CD14-positive monocyte (primary cell): ENCODE measurements at regions not wholly inside any gene's neighbourhood (a gene's known extent, or its start where the extent isn't known, plus 50 kb on each side); places are given as distances from the start of the nearest gene placed in this dataset.

Experiments used
- DNase-seq, 3 donors: peaks; one replicate each; pipeline ENCODE4 v3.0.0-alpha.2; 2011 to 2022
- H2AFZ ChIP-seq: 2 replicates; pipeline ENCODE4 v1.6.0; 2012; ENCODE audit warnings: mild to moderate bottlenecking, low read depth, low read length, inconsistent platforms; ENCODE audit not compliant: insufficient read depth, poor library complexity, severe bottlenecking
- H3K27ac ChIP-seq, 2 donors: 1 replicate in 1 of 2; 2 replicates in 1 of 2; pipeline ENCODE4 v1.5.1; 2012 to 2013; ENCODE audit warnings: low read length in 2 of 2, control low read depth in 1 of 2, inconsistent platforms in 1 of 2, low read depth in 1 of 2, mild to moderate bottlenecking in 1 of 2
- H3K27me3 ChIP-seq, 2 donors: one replicate each; pipeline versions ENCODE4 v1.6.0 to v1.6.1; 2011 to 2013; ENCODE audit warnings: low read length in 2 of 2; ENCODE audit not compliant: control insufficient read depth in 2 of 2, insufficient read depth in 2 of 2
- H3K36me3 ChIP-seq, 2 donors: replicated peaks in 1 of 2; 1 replicate in 1 of 2; 2 replicates in 1 of 2; pipeline versions ENCODE4 v1.5.1 to v1.6.1; 2012 to 2013; ENCODE audit warnings: low read length in 2 of 2, control low read depth in 1 of 2, inconsistent platforms in 1 of 2, mild to moderate bottlenecking in 1 of 2; ENCODE audit not compliant: insufficient read depth in 2 of 2, control insufficient read depth in 1 of 2
- H3K4me1 ChIP-seq, 2 donors: 1 replicate in 1 of 2; 2 replicates in 1 of 2; pipeline versions ENCODE4 v1.5.1 to v1.6.1; 2012 to 2013; ENCODE audit warnings: low read length in 2 of 2, control low read depth in 1 of 2, inconsistent platforms in 1 of 2, mild to moderate bottlenecking in 1 of 2, moderate library complexity in 1 of 2; ENCODE audit not compliant: insufficient read depth in 2 of 2, control insufficient read depth in 1 of 2
- H3K4me2 ChIP-seq: replicated peaks from 2 replicates; pipeline ENCODE3; 2012; ENCODE audit warnings: low read length, moderate library complexity, mild to moderate bottlenecking; ENCODE audit not compliant: poor library complexity, severe bottlenecking; ENCODE audit errors: extremely low read depth
- H3K4me3 ChIP-seq, 3 experiments: fragments of 200-600 bp in 1 of 3; sonication (generic) in 1 of 3; replicated peaks in 1 of 3; 1 replicate in 2 of 3; 2 replicates in 1 of 3; pipeline ENCODE4 v1.5.1; 2011 to 2013; ENCODE audit warnings: low read length in 3 of 3, mild to moderate bottlenecking in 3 of 3, control low read depth in 2 of 3, low read depth in 2 of 3, inconsistent platforms in 1 of 3, moderate library complexity in 1 of 3
- H3K79me2 ChIP-seq: 2 replicates; pipeline ENCODE4 v1.6.0; 2012; ENCODE audit warnings: mild to moderate bottlenecking, control low read depth, inconsistent platforms, low read length, moderate library complexity; ENCODE audit not compliant: insufficient read depth
- H3K9ac ChIP-seq: 2 replicates; pipeline ENCODE4 v1.6.0; 2017; ENCODE audit warnings: low read length, mild to moderate bottlenecking; ENCODE audit not compliant: insufficient read depth, poor library complexity, severe bottlenecking
- H3K9me3 ChIP-seq, 2 donors: replicated peaks in 1 of 2; 1 replicate in 1 of 2; 2 replicates in 1 of 2; pipeline versions ENCODE4 v1.5.1 to v1.6.1; 2012 to 2013; ENCODE audit warnings: low read length in 2 of 2, control low read depth in 1 of 2; ENCODE audit not compliant: control insufficient read depth in 1 of 2, insufficient read depth in 1 of 2
- H4K20me1 ChIP-seq: 2 replicates; pipeline ENCODE4 v1.6.0; 2012; ENCODE audit warnings: mild to moderate bottlenecking, low read length, control low read depth, moderate library complexity; ENCODE audit not compliant: insufficient read depth
- H3K27ac Mint-ChIP-seq, 7 donors: one replicate each; pipeline ENCODE4 v1.8.0; 2020; ENCODE audit warnings: mild to moderate bottlenecking in 7 of 7, mixed read lengths in 7 of 7, moderate library complexity in 6 of 7, inconsistent platforms in 2 of 7
- H3K27me3 Mint-ChIP-seq, 3 donors: one replicate each; pipeline ENCODE4 v1.8.0; 2021 to 2022; ENCODE audit warnings: low read depth in 3 of 3, mild to moderate bottlenecking in 3 of 3, mixed read lengths in 3 of 3, moderate library complexity in 3 of 3, inconsistent platforms in 1 of 3
- H3K36me3 Mint-ChIP-seq, 2 donors: one replicate each; pipeline ENCODE4 v1.8.0; 2020; ENCODE audit warnings: mixed read lengths in 2 of 2, inconsistent platforms in 1 of 2, mild to moderate bottlenecking in 1 of 2
- H3K4me1 Mint-ChIP-seq: one replicate; pipeline ENCODE4 v1.8.0; 2020; ENCODE audit warnings: mild to moderate bottlenecking, mixed read lengths
- H3K4me3 Mint-ChIP-seq, 2 donors: one replicate each; pipeline ENCODE4 v1.8.0; 2020; ENCODE audit warnings: mild to moderate bottlenecking in 2 of 2, mixed read lengths in 2 of 2, moderate library complexity in 1 of 2
- H3K9me3 Mint-ChIP-seq, 7 donors: one replicate each; pipeline ENCODE4 v1.8.0; 2020 to 2022; ENCODE audit warnings: mixed read lengths in 7 of 7, mild to moderate bottlenecking in 6 of 7, moderate library complexity in 6 of 7, inconsistent platforms in 2 of 7
- WGBS: methylation state at CpG from one replicate; pipeline ENCODE4 v1.1.5; 2013; ENCODE audit warnings: missing lambda C conversion rate; ENCODE audit not compliant: insufficient coverage; 5-methylcytosine and 5-hydroxymethylcytosine counted together
- intact Hi-C, 2 donors: fragments of 100-400 bp; cut with micrococcal nuclease; formaldehyde crosslinking; loops; one replicate each; pipeline versions ENCODE4 v1.15.0 to v1.15.1; 2023
- TF ChIP-seq, protein P1 (sequence below): fragments of 200-600 bp; IDR thresholded peaks from one replicate; pipeline ENCODE4 v1.8.0; 2022; ENCODE audit warnings: antibody characterized with exemption, mild to moderate bottlenecking

DNA sequence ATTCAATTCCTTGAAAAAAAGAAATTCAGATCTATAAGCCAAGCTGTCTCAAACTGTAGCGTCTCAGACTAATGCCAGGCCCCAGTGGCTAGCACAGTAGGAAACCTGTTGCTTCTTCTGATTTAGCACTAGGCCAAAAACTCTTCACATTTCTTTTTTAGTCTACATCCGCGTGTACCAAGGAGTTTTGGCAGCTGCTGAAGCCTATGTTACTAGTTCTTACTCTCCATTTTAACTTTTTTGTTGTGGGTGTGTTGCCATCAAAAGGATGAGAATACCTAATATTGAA, 65.0 kb upstream of the BTN3A2 start:
- DNase-seq = no peak
- Histone ChIP-seq H3K9ac (no peak overlapping the region), H4K20me1 (no peaks in the 10 kb centered on the region), H3K4me2 (no peak overlapping the region), H3K9me3 (no peaks in the 10 kb centered on the region), H3K27me3 (no peaks in the 10 kb centered on the region), H3K4me1 (peaks cover 17 to 31% of the 10 kb centered on the region in 2 donors), H3K27ac (no peak overlapping the region), H3K36me3 (no peaks in the 10 kb centered on the region), H3K4me3 (no peak overlapping the region), H3K79me2 (no peaks in the 10 kb centered on the region), H2AFZ (no peak overlapping the region)
- Mint-ChIP-seq H3K27me3 (peaks cover 1 to 4% (median 2%) of the 10 kb centered on the region in 3 donors), H3K4me1 (peaks cover 31% of the 10 kb centered on the region), H3K9me3 (peaks cover 0 to 1% (median 0%) of the 10 kb centered on the region in 7 donors), H3K4me3 (no peak overlapping the region), H3K36me3 (no peaks in the 10 kb centered on the region), H3K27ac (no peak overlapping the region)
- TF ChIP-seq, protein P1, sequence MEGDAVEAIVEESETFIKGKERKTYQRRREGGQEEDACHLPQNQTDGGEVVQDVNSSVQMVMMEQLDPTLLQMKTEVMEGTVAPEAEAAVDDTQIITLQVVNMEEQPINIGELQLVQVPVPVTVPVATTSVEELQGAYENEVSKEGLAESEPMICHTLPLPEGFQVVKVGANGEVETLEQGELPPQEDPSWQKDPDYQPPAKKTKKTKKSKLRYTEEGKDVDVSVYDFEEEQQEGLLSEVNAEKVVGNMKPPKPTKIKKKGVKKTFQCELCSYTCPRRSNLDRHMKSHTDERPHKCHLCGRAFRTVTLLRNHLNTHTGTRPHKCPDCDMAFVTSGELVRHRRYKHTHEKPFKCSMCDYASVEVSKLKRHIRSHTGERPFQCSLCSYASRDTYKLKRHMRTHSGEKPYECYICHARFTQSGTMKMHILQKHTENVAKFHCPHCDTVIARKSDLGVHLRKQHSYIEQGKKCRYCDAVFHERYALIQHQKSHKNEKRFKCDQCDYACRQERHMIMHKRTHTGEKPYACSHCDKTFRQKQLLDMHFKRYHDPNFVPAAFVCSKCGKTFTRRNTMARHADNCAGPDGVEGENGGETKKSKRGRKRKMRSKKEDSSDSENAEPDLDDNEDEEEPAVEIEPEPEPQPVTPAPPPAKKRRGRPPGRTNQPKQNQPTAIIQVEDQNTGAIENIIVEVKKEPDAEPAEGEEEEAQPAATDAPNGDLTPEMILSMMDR = no peak
- WGBS = 100% methylated on average over 1 of the region's 3 CpGs
- intact Hi-C loops = no loop called here

DNA sequence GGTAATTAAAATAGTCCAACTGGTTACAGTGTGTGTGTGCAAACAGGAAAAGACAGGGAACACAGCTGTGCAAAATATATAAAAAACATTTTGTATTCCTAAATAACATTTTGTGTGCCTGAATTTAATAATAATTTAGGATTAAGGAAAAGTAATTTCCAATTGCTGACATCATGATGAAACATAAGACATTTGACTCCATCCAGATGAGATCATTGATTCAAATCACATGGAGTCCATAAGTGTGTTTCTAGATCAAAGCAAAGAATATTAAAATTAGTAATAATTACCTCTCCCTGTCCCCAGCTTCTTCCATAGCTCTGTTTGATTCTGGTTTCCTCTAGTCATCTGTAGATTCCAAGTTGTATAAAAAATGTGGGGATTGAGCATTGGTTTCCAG, 64.6 kb upstream of the BTN3A2 start:
- H3K27ac Mint-ChIP-seq = no peak overlapping the region
- no peak overlapping the region for H3K9ac ChIP-seq
- intact Hi-C loops = no loop called here
- H3K27ac ChIP-seq = no peak overlapping the region
- TF ChIP-seq, protein P1 = no peak
- H4K20me1 ChIP-seq = no peaks in the 10 kb centered on the region
- H3K4me1 Mint-ChIP-seq = peaks cover 31% of the 10 kb centered on the region
- H3K9me3 ChIP-seq = no peaks in the 10 kb centered on the region
- peaks cover 1 to 4% (median 2%) of the 10 kb centered on the region in 3 donors for H3K27me3 Mint-ChIP-seq
- no peaks in the 10 kb centered on the region for H3K36me3 Mint-ChIP-seq
- no peak overlapping the region for H3K4me3 ChIP-seq
- no peak overlapping the region for H2AFZ ChIP-seq
- H3K9me3 Mint-ChIP-seq = peaks cover 0 to 1% (median 0%) of the 10 kb centered on the region in 7 donors
- no peaks in the 10 kb centered on the region for H3K36me3 ChIP-seq
- H3K4me1 ChIP-seq = peaks cover 15 to 31% of the 10 kb centered on the region in 2 donors
- no peak overlapping the region for H3K4me3 Mint-ChIP-seq
- H3K79me2 ChIP-seq = no peaks in the 10 kb centered on the region
- H3K4me2 ChIP-seq = no peak overlapping the region
- no peak for DNase-seq
- H3K27me3 ChIP-seq = no peaks in the 10 kb centered on the region
